HCT116 (cell line): ENCODE measurements at regions not wholly inside any gene's neighbourhood (a gene's known extent, or its start where the extent isn't known, plus 50 kb on each side); places are given as distances from the start of the nearest gene placed in this dataset.

Experiments used
- CTCF ChIP-seq, 3 experiments: fragments of 200-600 bp in 1 of 3; sonication (generic) in 1 of 3; IDR thresholded peaks in 2 of 3; conservative IDR thresholded peaks in 1 of 3; 2 replicates each; pipeline ENCODE4 v1.5.1; 2012 to 2017; ENCODE audit warnings: low read depth in 2 of 3, low read length in 2 of 3, antibody characterized with exemption in 1 of 3, borderline replicate concordance in 1 of 3, control low read depth in 1 of 3, mild to moderate bottlenecking in 1 of 3, mixed read lengths in 1 of 3, mixed run types in 1 of 3, moderate library complexity in 1 of 3; ENCODE audit not compliant: insufficient read depth in 1 of 3
- MAX ChIP-seq: IDR thresholded peaks from 2 replicates; pipeline ENCODE4 v1.6.1; 2012
- POLR2AphosphoS5 ChIP-seq: IDR thresholded peaks from 2 replicates; pipeline ENCODE4 v1.6.1; 2011; ENCODE audit warnings: mild to moderate bottlenecking, low read depth, low read length, moderate library complexity
- YY1 ChIP-seq: IDR thresholded peaks from 2 replicates; pipeline ENCODE4 v1.6.1; 2011; ENCODE audit warnings: low read length, low read depth, moderate library complexity, mild to moderate bottlenecking; ENCODE audit not compliant: insufficient replicate concordance; ENCODE audit errors: extremely low read depth
- ZFX ChIP-seq: fragments of 450-650 bp; IDR thresholded peaks from 2 replicates; pipeline ENCODE4 v1.6.1; 2017
- TF ChIP-seq, protein P1 (sequence below): IDR thresholded peaks from 2 replicates; pipeline ENCODE4 v1.6.1; 2012; ENCODE audit warnings: low read depth

- no peak for TF ChIP-seq MAX
- TF ChIP-seq CTCF (IDR thresholded peaks at IDR 0.05 in 2 of 3, conservative IDR thresholded peaks at IDR 0.05 in 1 of 3; ENCODE audit: borderline replicate concordance in 1 of 3, insufficient read depth in 1 of 3, low read depth in 2 of 3, low read length in 2 of 3) = no peak
- TF ChIP-seq POLR2AphosphoS5 = no peak
- no peak for TF ChIP-seq ZFX
- TF ChIP-seq, protein P1, sequence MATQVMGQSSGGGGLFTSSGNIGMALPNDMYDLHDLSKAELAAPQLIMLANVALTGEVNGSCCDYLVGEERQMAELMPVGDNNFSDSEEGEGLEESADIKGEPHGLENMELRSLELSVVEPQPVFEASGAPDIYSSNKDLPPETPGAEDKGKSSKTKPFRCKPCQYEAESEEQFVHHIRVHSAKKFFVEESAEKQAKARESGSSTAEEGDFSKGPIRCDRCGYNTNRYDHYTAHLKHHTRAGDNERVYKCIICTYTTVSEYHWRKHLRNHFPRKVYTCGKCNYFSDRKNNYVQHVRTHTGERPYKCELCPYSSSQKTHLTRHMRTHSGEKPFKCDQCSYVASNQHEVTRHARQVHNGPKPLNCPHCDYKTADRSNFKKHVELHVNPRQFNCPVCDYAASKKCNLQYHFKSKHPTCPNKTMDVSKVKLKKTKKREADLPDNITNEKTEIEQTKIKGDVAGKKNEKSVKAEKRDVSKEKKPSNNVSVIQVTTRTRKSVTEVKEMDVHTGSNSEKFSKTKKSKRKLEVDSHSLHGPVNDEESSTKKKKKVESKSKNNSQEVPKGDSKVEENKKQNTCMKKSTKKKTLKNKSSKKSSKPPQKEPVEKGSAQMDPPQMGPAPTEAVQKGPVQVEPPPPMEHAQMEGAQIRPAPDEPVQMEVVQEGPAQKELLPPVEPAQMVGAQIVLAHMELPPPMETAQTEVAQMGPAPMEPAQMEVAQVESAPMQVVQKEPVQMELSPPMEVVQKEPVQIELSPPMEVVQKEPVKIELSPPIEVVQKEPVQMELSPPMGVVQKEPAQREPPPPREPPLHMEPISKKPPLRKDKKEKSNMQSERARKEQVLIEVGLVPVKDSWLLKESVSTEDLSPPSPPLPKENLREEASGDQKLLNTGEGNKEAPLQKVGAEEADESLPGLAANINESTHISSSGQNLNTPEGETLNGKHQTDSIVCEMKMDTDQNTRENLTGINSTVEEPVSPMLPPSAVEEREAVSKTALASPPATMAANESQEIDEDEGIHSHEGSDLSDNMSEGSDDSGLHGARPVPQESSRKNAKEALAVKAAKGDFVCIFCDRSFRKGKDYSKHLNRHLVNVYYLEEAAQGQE = no peak
- TF ChIP-seq YY1 = no peak
Observed at GRCh38 chr18:30454920-30455319, 587.6 kb downstream of the DSC3 start.
